ENCODE measurements at regions not wholly inside any gene's neighbourhood (a gene's known extent, or its start where the extent isn't known, plus 50 kb on each side); places are given as distances from the start of the nearest gene placed in this dataset.

GRCh38 chr13:84234416-84234815 lies 352.1 kb upstream of the SLITRK1 start:
- no peak for TF ChIP-seq CTCF (conservative IDR thresholded peaks at IDR 0.05; ENCODE audit: low read depth, low read length)
- no peak for TF ChIP-seq EZH2 (IDR thresholded peaks at IDR 0.05; ENCODE audit: borderline replicate concordance, low read depth, low read length, poor library complexity, severe bottlenecking)
